OCI-LY7 (cell line): ENCODE measurements at regions not wholly inside any gene's neighbourhood (a gene's known extent, or its start where the extent isn't known, plus 50 kb on each side); places are given as distances from the start of the nearest gene placed in this dataset.

Source experiments
- EZH2phosphoT487 ChIP-seq: fragments of 200-600 bp; sonication (generic); IDR thresholded peaks from 2 replicates; pipeline ENCODE4 v1.6.1; 2018; ENCODE audit warnings: low read depth, borderline replicate concordance, mild to moderate bottlenecking, mixed run types, antibody characterized with exemption, low read length, moderate library complexity, mixed read lengths
- TF ChIP-seq, protein P1 (sequence below): fragments of 200-600 bp; sonication (generic); conservative IDR thresholded peaks from 2 replicates; pipeline ENCODE4 v1.5.1; 2014; ENCODE audit warnings: mild to moderate bottlenecking, antibody characterized with exemption, low read length, moderate library complexity, mixed read lengths

DNA sequence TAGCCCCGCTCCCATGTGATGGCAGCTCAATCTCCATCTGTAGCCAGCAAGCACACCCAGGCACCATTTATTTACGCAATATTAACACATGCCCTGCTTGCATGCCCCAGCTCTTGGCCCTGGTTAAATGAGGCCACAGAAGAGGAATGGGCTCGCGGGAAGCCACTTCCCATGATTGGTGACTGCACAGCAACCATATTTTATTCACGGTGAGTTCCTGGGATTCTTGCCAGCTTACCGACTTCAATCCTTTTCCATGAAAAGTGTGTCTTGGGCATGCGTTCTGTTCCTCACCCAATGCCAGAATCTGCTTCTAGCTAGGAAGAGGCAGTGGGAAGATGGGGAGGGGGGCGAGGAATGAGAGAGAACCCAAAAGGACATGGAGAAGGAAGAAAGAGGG, 54.7 kb downstream of the PITPNM2 start:
- TF ChIP-seq, protein P1, sequence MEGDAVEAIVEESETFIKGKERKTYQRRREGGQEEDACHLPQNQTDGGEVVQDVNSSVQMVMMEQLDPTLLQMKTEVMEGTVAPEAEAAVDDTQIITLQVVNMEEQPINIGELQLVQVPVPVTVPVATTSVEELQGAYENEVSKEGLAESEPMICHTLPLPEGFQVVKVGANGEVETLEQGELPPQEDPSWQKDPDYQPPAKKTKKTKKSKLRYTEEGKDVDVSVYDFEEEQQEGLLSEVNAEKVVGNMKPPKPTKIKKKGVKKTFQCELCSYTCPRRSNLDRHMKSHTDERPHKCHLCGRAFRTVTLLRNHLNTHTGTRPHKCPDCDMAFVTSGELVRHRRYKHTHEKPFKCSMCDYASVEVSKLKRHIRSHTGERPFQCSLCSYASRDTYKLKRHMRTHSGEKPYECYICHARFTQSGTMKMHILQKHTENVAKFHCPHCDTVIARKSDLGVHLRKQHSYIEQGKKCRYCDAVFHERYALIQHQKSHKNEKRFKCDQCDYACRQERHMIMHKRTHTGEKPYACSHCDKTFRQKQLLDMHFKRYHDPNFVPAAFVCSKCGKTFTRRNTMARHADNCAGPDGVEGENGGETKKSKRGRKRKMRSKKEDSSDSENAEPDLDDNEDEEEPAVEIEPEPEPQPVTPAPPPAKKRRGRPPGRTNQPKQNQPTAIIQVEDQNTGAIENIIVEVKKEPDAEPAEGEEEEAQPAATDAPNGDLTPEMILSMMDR: no peak
- no peak for TF ChIP-seq EZH2phosphoT487
